ENCODE measurements at regions not wholly inside any gene's neighbourhood (a gene's known extent, or its start where the extent isn't known, plus 50 kb on each side); places are given as distances from the start of the nearest gene placed in this dataset.

GRCh38 chr11:112357488-112357887 is 96.8 kb upstream of the PLET1 start:
- DNase-seq (ENCODE audit: low read depth) = no peak

GRCh38 chr11:112361396-112361795 is 100.7 kb upstream of the PLET1 start:
- no peak for DNase-seq (ENCODE audit: low read depth)

GRCh38 chr11:112363527-112363926 is 102.9 kb upstream of the PLET1 start:
- no peak for DNase-seq (ENCODE audit: low read depth)

- DNase-seq (ENCODE audit: low read depth) = peak; percentile 92
Measured at GRCh38 chr11:112364962-112365481, 104.4 kb upstream of the PLET1 start.

- DNase-seq (ENCODE audit: low read depth) = no peak
Measured at GRCh38 chr11:112366012-112366411, 105.4 kb upstream of the PLET1 start.

GRCh38 chr11:112366777-112367176 is 106.1 kb upstream of the PLET1 start:
- peak; percentile 28 for DNase-seq (ENCODE audit: low read depth)

GRCh38 chr11:112367461-112367860 is 106.8 kb upstream of the PLET1 start:
- DNase-seq (ENCODE audit: low read depth) = no peak

- DNase-seq (ENCODE audit: low read depth) = no peak
Measured at GRCh38 chr11:112367895-112368294, 107.2 kb upstream of the PLET1 start.

GRCh38 chr11:112368381-112368780 is 107.7 kb upstream of the PLET1 start:
- no peak for DNase-seq (ENCODE audit: low read depth)

- DNase-seq (ENCODE audit: low read depth) = no peak
Measured at GRCh38 chr11:112369374-112369773, 108.7 kb upstream of the PLET1 start.

- no peak for DNase-seq (ENCODE audit: low read depth)
Measured at GRCh38 chr11:112369916-112370315, 109.3 kb upstream of the PLET1 start.

GRCh38 chr11:112374486-112375140 is 114.0 kb upstream of the PLET1 start:
- no peak for DNase-seq (ENCODE audit: low read depth)

GRCh38 chr11:112377946-112378345 is 117.3 kb upstream of the PLET1 start:
- no peak for DNase-seq (ENCODE audit: low read depth)

GRCh38 chr11:112380464-112380863 is 119.8 kb upstream of the PLET1 start:
- no peak for DNase-seq (ENCODE audit: low read depth)

- no peak for DNase-seq (ENCODE audit: low read depth)
Measured at GRCh38 chr11:112381578-112381977, 120.9 kb upstream of the PLET1 start.

GRCh38 chr11:112382561-112382960 is 121.9 kb upstream of the PLET1 start:
- no peak for DNase-seq (ENCODE audit: low read depth)

GRCh38 chr11:112388496-112388895 is 127.8 kb upstream of the PLET1 start:
- no peak for DNase-seq (ENCODE audit: low read depth)

GRCh38 chr11:112391086-112391485 is 130.4 kb upstream of the PLET1 start:
- DNase-seq (ENCODE audit: low read depth) = no peak

GRCh38 chr11:112392904-112393303 is 132.2 kb upstream of the PLET1 start:
- no peak for DNase-seq (ENCODE audit: low read depth)

- DNase-seq (ENCODE audit: low read depth) = no peak
Measured at GRCh38 chr11:112394304-112394703, 133.6 kb upstream of the PLET1 start.

GRCh38 chr11:112396076-112396475 is 135.4 kb upstream of the PLET1 start:
- no peak for DNase-seq (ENCODE audit: low read depth)

GRCh38 chr11:112398798-112399478 is 138.3 kb upstream of the PLET1 start:
- no peak for DNase-seq (ENCODE audit: low read depth)

GRCh38 chr11:112400476-112401014 is 139.9 kb upstream of the PLET1 start:
- no peak for DNase-seq (ENCODE audit: low read depth)

All from non-pigmented ciliary epithelial cell (primary cell).